Medulla oblongata (tissue), 1 donor: ENCODE measurements at regions not wholly inside any gene's neighbourhood (a gene's known extent, or its start where the extent isn't known, plus 50 kb on each side); places are given as distances from the start of the nearest gene placed in this dataset.

ENCODE experiments used
- DNase-seq: peaks from one replicate; pipeline ENCODE4 v3.0.0-alpha.2; 2015; ENCODE audit errors: extremely low spot score

- no peak for DNase-seq
These were observed 97.9 kb upstream of the CDH11 start for GRCh38 chr16:65219786-65220185.

- DNase-seq: no peak
These were observed 96.5 kb upstream of the CDH11 start for GRCh38 chr16:65218348-65218747.

- DNase-seq: no peak
These were observed 92.2 kb upstream of the CDH11 start for GRCh38 chr16:65213866-65214595.

GRCh38 chr16:65212791-65213190 is 90.9 kb upstream of the CDH11 start:
- no peak for DNase-seq

GRCh38 chr16:65212240-65212639 is 90.4 kb upstream of the CDH11 start:
- DNase-seq: no peak

- no peak for DNase-seq
These were observed 80.6 kb upstream of the CDH11 start for GRCh38 chr16:65202461-65202860.

GRCh38 chr16:65201511-65201910 is 79.6 kb upstream of the CDH11 start:
- no peak for DNase-seq

GRCh38 chr16:65200857-65201256 is 79.0 kb upstream of the CDH11 start:
- DNase-seq: no peak

GRCh38 chr16:65200156-65200773 is 78.4 kb upstream of the CDH11 start:
- DNase-seq: no peak

GRCh38 chr16:65196420-65197075 is 74.7 kb upstream of the CDH11 start:
- DNase-seq: no peak

GRCh38 chr16:65195998-65196397 is 74.1 kb upstream of the CDH11 start:
- DNase-seq: no peak

- DNase-seq: no peak
These were observed 63.4 kb upstream of the CDH11 start for GRCh38 chr16:65185241-65185778.

- DNase-seq: peak; percentile 8
These were observed 59.3 kb upstream of the CDH11 start for GRCh38 chr16:65181071-65181561.

- no peak for DNase-seq
These were observed 56.3 kb upstream of the CDH11 start for GRCh38 chr16:65178151-65178550.

- no peak for DNase-seq
These were observed 54.7 kb upstream of the CDH11 start for GRCh38 chr16:65176603-65177002.

- DNase-seq: no peak
These were observed 50.5 kb upstream of the CDH11 start for GRCh38 chr16:65172356-65172755.
